NCI-H2171 treated with DMSO at 0.1 percent for 48 hours (cell line): ENCODE measurements at regions not wholly inside any gene's neighbourhood (a gene's known extent, or its start where the extent isn't known, plus 50 kb on each side); places are given as distances from the start of the nearest gene placed in this dataset.
A peak's percentile ranks its signal among the peaks of the same experiment; 100 is the strongest.

ENCODE experiments used
- DNase-seq: peaks from one replicate; lab custom pipeline; 2025; lab: John Stamatoyannopoulos, UW

- DNase-seq: no peak
These were observed 64.9 kb downstream of the CD2 start for GRCh38 chr1:116819081-116819480.

- peak; percentile 67 for DNase-seq
These were observed 66.1 kb downstream of the CD2 start for GRCh38 chr1:116820369-116820768.

- DNase-seq: no peak
These were observed 67.5 kb downstream of the CD2 start for GRCh38 chr1:116821763-116822162.

GRCh38 chr1:116824631-116825206 lies 70.5 kb downstream of the CD2 start:
- DNase-seq: peak; percentile 93

GRCh38 chr1:116825207-116825719 lies 71.0 kb downstream of the CD2 start:
- peak; percentile 88 for DNase-seq

GRCh38 chr1:116825720-116826438 lies 71.6 kb downstream of the CD2 start:
- peak; percentile 95 for DNase-seq

GRCh38 chr1:116826818-116827606 lies 72.8 kb downstream of the CD2 start:
- DNase-seq: peak; percentile 77

GRCh38 chr1:116827607-116828105 lies 73.4 kb downstream of the CD2 start:
- no peak for DNase-seq

GRCh38 chr1:116832308-116832931 lies 77.3 kb upstream of the PTGFRN start:
- DNase-seq: no peak

GRCh38 chr1:116832932-116833578 lies 76.7 kb upstream of the PTGFRN start:
- no peak for DNase-seq

GRCh38 chr1:116833718-116834117 lies 76.0 kb upstream of the PTGFRN start:
- no peak for DNase-seq

GRCh38 chr1:116834595-116834994 lies 75.1 kb upstream of the PTGFRN start:
- no peak for DNase-seq

GRCh38 chr1:116835161-116835560 lies 74.6 kb upstream of the PTGFRN start:
- peak; percentile 70 for DNase-seq

GRCh38 chr1:116836099-116836498 lies 73.6 kb upstream of the PTGFRN start:
- no peak for DNase-seq

GRCh38 chr1:116841569-116842344 lies 68.0 kb upstream of the PTGFRN start:
- DNase-seq: no peak

- DNase-seq: no peak
These were observed 67.1 kb upstream of the PTGFRN start for GRCh38 chr1:116842654-116843053.

GRCh38 chr1:116844775-116845174 lies 64.9 kb upstream of the PTGFRN start:
- DNase-seq: no peak

- DNase-seq: no peak
These were observed 62.5 kb upstream of the PTGFRN start for GRCh38 chr1:116847190-116847589.

- DNase-seq: no peak
These were observed 61.8 kb upstream of the PTGFRN start for GRCh38 chr1:116847688-116848531.

- DNase-seq: no peak
These were observed 59.3 kb upstream of the PTGFRN start for GRCh38 chr1:116850436-116850835.
